K562 (cell line): ENCODE measurements at regions not wholly inside any gene's neighbourhood (a gene's known extent, or its start where the extent isn't known, plus 50 kb on each side); places are given as distances from the start of the nearest gene placed in this dataset.

ENCODE experiments used
- FOXJ2 ChIP-seq: fragments of 200-800 bp; sonication (Bioruptor generic); IDR thresholded peaks from 2 replicates; pipeline ENCODE4 v1.6.1; 2016; ENCODE audit warnings: missing genetic modification characterization, missing compliant biosample characterization
- HDAC2 ChIP-seq: fragments of 450-650 bp; IDR thresholded peaks from 2 replicates; pipeline ENCODE4 v1.6.1; 2016; ENCODE audit warnings: mild to moderate bottlenecking
- MCM7 ChIP-seq, 2 experiments: fragments of 450-650 bp; IDR thresholded peaks; 2 replicates each; pipeline ENCODE4 v1.6.1; 2016 to 2018
- NFXL1 ChIP-seq: fragments of 450-650 bp; formaldehyde crosslinking; IDR thresholded peaks from 2 replicates; pipeline ENCODE4 v1.4.0; 2021; ENCODE audit warnings: mild to moderate bottlenecking
- PHB2 ChIP-seq: fragments of 450-650 bp; IDR thresholded peaks from 2 replicates; pipeline ENCODE4 v1.6.1; 2017; ENCODE audit warnings: low read depth
- PRPF4 ChIP-seq: fragments of 200-400 bp; formaldehyde crosslinking; IDR thresholded peaks from one replicate; pipeline ENCODE4 v1.6.1; 2017; ENCODE audit warnings: low read length, low read depth, mild to moderate bottlenecking; ENCODE audit not compliant: insufficient read depth, poor library complexity, severe bottlenecking
- SNRNP70 ChIP-seq: fragments of 200-400 bp; formaldehyde crosslinking; optimal IDR thresholded peaks from 2 replicates; pipeline ENCODE3; 2017; ENCODE audit warnings: low read depth, low read length
- ZBTB2 ChIP-seq: fragments of 450-650 bp; IDR thresholded peaks from 2 replicates; pipeline ENCODE4 v1.6.1; 2016; ENCODE audit warnings: antibody characterized with exemption
- ZEB2 ChIP-seq: fragments of 450-650 bp; IDR thresholded peaks from 2 replicates; pipeline ENCODE4 v1.6.1; 2016
- ZNF280B ChIP-seq: fragments of 250-450 bp; sonication (Bioruptor Pico); IDR thresholded peaks from 2 replicates; pipeline ENCODE4 v1.5.1; 2021; ENCODE audit warnings: mild to moderate bottlenecking
- ZNF398 ChIP-seq: fragments of 250-450 bp; sonication (Bioruptor Pico); IDR thresholded peaks from 2 replicates; pipeline ENCODE4 v1.8.0; 2021; ENCODE audit warnings: moderate library complexity, mild to moderate bottlenecking, inconsistent platforms
- TF ChIP-seq, protein P1 (sequence below): sonication (generic); IDR thresholded peaks from 2 replicates; pipeline ENCODE4 v1.6.1; 2016

DNA sequence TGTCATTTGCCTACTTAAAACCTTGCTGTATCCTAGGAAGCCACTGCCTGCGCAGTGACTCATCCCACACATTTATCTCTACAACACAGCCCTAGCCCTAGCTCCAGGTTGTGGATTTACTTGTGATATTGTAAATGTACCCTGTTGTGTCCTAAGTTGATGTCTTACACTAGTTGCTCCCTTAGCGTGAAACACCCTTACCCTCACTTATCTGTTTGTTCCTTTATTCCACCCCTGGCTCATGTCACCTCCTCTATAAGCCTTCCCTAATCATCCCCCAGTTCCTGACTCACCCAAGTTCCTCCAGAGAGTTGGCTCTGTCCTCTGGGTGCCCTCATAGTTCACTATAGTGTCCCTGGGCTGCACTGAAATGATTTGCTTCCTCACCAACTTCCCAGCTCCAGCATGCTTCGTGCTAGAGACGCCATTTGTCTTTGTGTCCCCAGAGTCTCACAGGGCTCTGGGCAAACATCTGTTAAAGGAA, 431.8 kb upstream of the FAT3 start (continued):
- TF ChIP-seq ZNF398 (CRISPR knock-in tag) = no peak
- TF ChIP-seq PRPF4 = no peak
- TF ChIP-seq ZEB2 = peak; percentile 81; the same call in 1 of the 2 replicates
- no peak for TF ChIP-seq ZNF280B (CRISPR knock-in tag)
- TF ChIP-seq MCM7 (IDR thresholded peaks at IDR 0.05) = no peak
- TF ChIP-seq, protein P1, sequence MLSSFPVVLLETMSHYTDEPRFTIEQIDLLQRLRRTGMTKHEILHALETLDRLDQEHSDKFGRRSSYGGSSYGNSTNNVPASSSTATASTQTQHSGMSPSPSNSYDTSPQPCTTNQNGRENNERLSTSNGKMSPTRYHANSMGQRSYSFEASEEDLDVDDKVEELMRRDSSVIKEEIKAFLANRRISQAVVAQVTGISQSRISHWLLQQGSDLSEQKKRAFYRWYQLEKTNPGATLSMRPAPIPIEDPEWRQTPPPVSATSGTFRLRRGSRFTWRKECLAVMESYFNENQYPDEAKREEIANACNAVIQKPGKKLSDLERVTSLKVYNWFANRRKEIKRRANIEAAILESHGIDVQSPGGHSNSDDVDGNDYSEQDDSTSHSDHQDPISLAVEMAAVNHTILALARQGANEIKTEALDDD = peak; percentile 90
- TF ChIP-seq SNRNP70 = no peak
- no peak for TF ChIP-seq NFXL1 (CRISPR knock-in tag)
- TF ChIP-seq ZBTB2 = peak; percentile 57; the same call in 1 of the 2 replicates
- no peak for TF ChIP-seq FOXJ2 (tag)
- peak; percentile 41; the same call in 1 of the 2 replicates for TF ChIP-seq PHB2
- TF ChIP-seq HDAC2 = 0 out of 2 replicates have a peak, but pooled peaks have one; percentile 80
